Raji (cell line): ENCODE measurements at regions not wholly inside any gene's neighbourhood (a gene's known extent, or its start where the extent isn't known, plus 50 kb on each side); places are given as distances from the start of the nearest gene placed in this dataset.

ENCODE experiments used
- POLR2A ChIP-seq: IDR thresholded peaks from 2 replicates; pipeline ENCODE4 v1.6.1; 2011; ENCODE audit warnings: low read depth, low read length, control low read depth; ENCODE audit not compliant: insufficient read depth

GRCh38 chr15:98441599-98441998, 206.7 kb upstream of the IGF1R start:
- no peak for TF ChIP-seq POLR2A

DNA sequence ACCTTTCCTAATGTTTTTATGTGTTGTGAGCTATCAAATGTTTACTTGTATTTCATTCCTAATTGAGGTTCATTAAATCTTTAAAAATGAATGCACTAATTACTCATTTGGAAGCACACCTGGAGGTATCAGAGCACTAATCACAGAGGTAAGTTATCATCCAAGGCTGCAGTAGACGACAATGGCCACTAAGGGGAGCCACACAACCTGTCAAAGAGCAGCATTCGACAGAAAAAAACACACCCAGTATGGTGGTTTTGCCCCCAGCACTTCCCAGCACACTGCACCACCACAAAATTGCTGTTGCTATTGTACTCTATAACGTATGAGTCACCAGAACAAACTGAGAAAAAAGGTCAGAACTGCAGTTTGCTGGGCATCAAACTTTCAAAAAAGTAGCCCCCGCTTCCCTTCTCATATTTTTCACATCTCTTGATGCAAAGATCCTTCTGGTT, 205.9 kb upstream of the IGF1R start:
- no peak for TF ChIP-seq POLR2A

DNA sequence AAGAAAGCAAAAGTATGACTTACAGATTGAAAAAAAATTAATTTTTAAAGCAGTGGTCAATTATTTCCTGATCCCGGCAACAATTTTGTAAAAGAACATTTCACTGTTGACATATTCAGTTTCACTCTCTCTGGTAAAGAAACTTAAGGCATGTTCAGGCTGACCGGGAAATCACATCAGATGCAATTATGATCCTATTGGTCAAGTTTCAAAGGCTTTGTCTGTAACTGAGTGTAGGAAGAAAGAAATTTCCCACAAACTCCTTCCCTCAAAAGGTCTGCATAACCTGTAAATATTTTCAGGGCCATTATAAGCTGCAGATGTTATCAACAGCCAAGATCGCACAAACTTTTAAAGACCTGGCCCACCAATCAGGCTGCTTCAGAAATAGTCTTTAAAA, 205.4 kb upstream of the IGF1R start:
- TF ChIP-seq POLR2A = no peak

GRCh38 chr15:98443526-98443925, 204.8 kb upstream of the IGF1R start:
- no peak for TF ChIP-seq POLR2A

- no peak for TF ChIP-seq POLR2A
Measured at GRCh38 chr15:98444138-98444537, 204.2 kb upstream of the IGF1R start.

GRCh38 chr15:98445315-98445714, 203.0 kb upstream of the IGF1R start:
- TF ChIP-seq POLR2A = no peak

- no peak for TF ChIP-seq POLR2A
Measured at GRCh38 chr15:98446083-98446482, 202.3 kb upstream of the IGF1R start.

DNA sequence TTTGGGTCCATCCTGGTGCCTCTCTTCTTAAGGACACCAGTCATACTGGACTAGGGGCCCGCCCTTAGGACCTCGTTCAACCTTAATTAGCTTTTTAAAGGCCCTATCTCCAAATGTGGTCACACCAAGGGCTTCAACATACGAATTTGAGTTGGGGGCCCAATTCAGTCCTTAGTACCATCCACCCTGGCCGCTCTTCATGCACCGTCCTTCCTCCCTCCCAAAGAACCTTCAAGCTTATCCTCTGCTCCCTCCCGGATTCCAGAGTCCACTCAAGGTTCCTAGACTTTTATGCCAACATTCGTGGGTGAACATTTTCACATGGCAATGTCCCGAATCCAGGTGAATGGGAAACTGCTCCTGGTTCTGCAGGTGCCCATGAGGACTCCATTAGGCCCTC, 201.3 kb upstream of the IGF1R start:
- TF ChIP-seq POLR2A = no peak

GRCh38 chr15:98451236-98451635, 197.1 kb upstream of the IGF1R start:
- no peak for TF ChIP-seq POLR2A

- TF ChIP-seq POLR2A = no peak
Measured at GRCh38 chr15:98452238-98452637, 196.1 kb upstream of the IGF1R start.

GRCh38 chr15:98455904-98456303, 192.4 kb upstream of the IGF1R start:
- TF ChIP-seq POLR2A = no peak

DNA sequence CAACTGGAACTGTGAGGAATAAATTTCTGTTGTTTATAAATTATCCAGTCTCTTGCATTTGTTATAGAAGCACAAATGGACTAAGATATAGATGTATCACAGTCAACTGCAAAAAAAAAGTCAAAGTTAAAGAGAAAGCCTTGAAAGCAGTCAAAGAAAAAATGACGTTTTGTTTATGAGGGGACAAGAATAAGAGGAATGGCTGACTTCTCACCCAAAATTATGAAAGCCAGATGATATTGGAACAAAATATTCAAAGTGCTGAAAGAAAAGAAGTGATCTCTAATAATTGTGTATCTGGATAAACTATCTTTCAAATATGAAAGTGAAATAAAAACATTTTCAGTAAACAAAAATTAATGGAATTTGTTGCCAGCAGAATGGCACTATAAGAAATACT, 171.8 kb upstream of the IGF1R start:
- no peak for TF ChIP-seq POLR2A

- no peak for TF ChIP-seq POLR2A
Measured at GRCh38 chr15:98480844-98481243, 167.5 kb upstream of the IGF1R start.

DNA sequence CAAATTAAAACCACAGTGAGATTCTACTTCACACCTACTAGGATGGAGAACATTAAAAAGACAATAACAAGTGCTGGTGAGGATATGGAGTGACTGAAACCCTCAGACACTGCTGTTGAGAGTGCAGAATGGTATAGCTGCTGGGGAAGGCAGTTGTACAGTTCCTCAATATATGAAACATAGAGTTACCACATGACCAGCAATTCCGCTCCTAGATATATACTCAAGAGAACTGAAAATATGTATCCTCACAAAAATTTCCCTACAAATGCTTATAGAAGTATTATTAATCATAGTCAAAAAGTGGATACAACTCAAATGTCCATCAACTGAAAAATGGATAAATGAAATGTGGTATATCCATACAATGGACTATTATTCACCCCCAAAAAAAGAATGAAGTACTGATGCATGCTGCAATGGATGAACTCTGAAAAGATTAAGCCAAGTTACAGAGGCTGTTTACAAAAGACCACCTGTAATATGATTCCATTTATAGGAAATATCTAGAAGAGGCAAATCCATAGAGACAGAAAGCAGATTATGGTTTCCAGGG, 164.7 kb upstream of the IGF1R start:
- no peak for TF ChIP-seq POLR2A

GRCh38 chr15:98484914-98485313, 163.4 kb upstream of the IGF1R start:
- no peak for TF ChIP-seq POLR2A

DNA sequence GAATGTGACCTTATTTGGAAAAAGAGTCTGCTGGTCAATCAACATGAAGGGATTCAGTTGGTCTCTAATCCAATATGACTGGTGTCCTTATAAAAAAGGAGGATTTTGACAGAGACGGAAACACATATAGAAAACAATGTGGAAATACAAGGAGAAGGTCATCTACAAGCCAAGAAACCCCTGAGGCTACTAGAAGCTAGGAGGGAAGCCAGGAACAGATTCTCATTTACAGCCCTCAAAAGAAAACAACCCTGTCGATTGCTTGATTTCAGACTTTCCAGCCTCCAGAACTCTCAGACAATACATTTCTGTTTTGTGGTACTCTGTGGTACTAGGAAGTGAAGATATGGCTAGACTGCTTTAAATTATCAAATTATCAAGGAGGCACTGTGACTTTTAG, 162.9 kb upstream of the IGF1R start:
- TF ChIP-seq POLR2A = no peak

GRCh38 chr15:98493966-98494511, 154.3 kb upstream of the IGF1R start:
- TF ChIP-seq POLR2A = no peak

GRCh38 chr15:98501192-98501591, 147.1 kb upstream of the IGF1R start:
- TF ChIP-seq POLR2A = no peak

DNA sequence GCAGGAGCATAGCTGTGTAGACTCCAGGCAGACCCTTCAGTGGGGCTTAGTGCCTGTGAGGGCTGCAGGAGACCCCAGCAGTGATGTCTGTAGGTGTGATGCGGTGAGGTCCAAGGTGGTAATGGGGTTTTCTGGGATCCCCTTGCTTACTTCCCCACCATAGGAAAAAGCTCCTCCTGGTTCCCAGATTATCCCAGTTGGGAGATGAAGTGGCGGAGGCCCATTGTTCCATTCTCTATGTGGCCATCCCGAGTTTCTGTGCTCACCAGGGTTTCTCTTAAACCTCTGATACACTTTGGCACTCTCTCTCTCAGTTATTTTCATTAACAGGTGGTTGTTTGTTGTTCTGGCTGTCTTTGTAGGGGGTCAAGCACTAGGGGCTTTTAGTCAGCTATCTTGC, 146.7 kb upstream of the IGF1R start:
- no peak for TF ChIP-seq POLR2A
